Stromal cell of bone marrow (primary cell): ENCODE measurements at regions not wholly inside any gene's neighbourhood (a gene's known extent, or its start where the extent isn't known, plus 50 kb on each side); places are given as distances from the start of the nearest gene placed in this dataset.
"Not testable (repeated sequence)": the region's sequence is repeated elsewhere in the genome, so short reads cannot be mapped to it uniquely, and the experiment has no call there.

ENCODE experiments used
- DNase-seq: peaks from one replicate; pipeline ENCODE4 v3.0.0-alpha.2; 2012; ENCODE audit warnings: low read depth

DNA sequence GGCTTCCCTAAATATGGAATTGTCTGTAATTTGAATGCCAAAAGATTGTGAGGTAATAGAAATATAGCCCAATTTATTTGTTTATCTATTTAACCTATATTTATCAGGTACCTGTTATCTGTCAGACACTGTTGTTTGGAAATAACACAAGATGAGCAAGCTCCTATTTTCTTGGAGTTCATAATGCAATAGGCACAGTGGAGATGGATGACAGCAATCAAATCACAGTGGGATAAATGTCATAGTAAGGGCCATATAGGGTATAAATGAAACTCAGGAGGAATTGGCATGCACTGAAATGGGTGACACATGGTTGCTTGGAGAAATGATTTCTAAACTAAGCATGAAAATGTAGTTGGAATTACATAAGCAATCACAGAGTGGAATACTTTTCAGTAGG, 761.8 kb upstream of the MBL2 start:
- no peak for DNase-seq

- DNase-seq = no peak
Observed at GRCh38 chr10:53528974-53529373, 756.4 kb upstream of the MBL2 start.

GRCh38 chr10:53521046-53521445, 748.5 kb upstream of the MBL2 start:
- no peak for DNase-seq

- DNase-seq = no peak
Observed at GRCh38 chr10:53508197-53508596, 735.6 kb upstream of the MBL2 start.

DNA sequence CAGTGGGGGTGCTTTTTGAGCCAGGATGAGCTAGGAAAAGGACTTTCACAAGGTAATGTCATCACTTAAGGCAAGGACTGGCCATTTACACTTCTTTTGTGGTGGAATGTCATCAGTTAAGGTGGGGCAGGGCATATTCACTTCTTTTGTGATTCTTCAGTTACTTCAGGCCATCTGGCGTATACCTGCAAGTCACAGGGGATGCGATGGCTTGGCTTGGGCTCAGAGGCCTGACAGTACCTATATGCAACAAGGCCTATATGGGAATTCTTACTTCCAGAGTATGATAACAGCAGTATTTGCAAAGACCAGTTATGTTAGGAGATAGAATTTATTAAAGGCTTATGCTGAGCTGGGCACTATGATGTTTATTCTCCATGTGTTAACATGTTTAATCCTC, 731.9 kb upstream of the MBL2 start:
- not testable (repeated sequence) for DNase-seq

GRCh38 chr10:53491774-53492173, 719.2 kb upstream of the MBL2 start:
- no peak for DNase-seq

DNA sequence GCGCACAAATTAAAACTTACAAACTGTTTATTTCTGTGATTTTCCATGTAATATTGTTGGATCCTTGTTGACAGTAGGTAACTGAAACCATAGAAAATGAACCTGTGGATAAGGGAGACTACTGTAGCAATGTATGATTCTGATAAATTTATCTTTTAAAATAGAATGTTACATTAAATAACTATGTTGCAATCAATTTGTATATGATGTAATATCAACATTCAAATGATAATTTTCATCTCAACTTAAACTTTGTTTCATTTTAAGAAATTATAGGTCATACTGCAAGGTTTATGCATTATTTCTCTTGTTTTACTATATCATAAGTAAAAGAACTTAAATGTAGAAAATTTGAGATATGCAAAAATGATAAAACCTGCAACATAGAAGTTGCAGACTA, 718.0 kb upstream of the MBL2 start:
- DNase-seq = no peak

- no peak for DNase-seq
Observed at GRCh38 chr10:53489335-53490182, 717.0 kb upstream of the MBL2 start.

DNA sequence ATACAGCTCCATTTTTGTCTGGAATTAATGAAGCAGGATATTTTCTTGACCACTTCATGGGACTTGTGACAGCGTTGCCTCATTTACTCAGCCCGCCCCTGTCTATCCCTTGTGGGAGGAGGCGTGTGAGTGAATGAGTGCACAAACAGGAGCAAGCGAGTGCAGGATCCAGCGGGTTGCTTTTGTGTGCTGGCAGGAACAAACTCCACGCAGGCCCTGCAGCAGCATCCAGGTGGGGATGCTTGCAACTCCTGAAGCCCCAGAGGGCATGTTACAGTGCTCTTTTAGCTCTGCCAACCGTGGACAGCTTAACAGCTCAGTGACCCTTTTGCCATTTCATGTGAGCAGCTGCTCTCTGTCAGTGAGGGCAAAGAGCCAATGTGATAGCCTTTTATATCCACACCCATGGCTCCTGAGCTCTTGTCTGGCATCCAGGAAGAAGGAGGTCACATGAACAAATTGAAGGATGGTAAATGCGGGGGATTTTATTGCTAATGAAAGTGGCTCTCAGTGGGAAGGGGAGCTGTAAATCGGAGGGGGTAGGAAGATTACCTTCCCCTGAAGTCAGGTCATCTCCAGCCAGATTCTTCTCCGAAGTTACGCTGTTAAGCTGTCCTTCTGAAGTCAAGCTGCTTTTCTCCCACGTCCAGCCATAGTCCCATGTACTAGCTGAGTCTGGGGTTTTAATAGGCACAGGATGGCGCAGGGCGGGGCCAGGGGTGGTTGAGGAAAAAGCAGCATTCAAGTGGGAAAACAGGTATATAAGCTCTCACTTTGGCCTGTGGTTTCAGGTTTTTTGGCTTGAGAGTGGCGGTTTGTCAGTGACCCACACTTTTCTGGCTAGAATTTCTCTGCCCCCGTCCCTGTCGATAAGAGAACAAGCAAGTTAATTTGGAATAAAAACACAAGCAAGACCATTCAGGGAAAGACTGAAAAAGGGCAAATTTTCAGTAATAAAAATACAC, 714.7 kb upstream of the MBL2 start:
- no peak for DNase-seq

DNA sequence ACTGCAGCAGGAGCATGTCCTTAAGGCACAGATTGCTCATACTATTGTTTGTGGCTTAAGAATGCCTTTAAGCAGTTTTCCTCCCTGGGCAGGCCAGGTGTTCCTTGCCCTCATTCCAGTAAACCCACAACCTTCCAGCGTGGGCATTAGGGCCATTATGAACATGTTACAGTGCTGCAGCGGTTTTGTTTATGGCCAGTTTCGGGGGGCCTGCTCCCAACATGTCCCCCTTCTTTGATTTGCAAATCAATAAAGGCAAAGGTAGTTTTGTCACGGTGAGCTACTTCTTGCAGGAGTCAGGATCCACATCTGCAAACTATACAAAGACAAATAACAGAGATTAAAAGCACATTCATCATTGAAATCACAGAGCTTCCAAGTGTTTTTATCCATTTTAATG, 712.8 kb upstream of the MBL2 start:
- not testable (repeated sequence) for DNase-seq

GRCh38 chr10:53479365-53479764, 706.8 kb upstream of the MBL2 start:
- DNase-seq = no peak

GRCh38 chr10:53477313-53477675, 704.7 kb upstream of the MBL2 start:
- DNase-seq = no peak

DNA sequence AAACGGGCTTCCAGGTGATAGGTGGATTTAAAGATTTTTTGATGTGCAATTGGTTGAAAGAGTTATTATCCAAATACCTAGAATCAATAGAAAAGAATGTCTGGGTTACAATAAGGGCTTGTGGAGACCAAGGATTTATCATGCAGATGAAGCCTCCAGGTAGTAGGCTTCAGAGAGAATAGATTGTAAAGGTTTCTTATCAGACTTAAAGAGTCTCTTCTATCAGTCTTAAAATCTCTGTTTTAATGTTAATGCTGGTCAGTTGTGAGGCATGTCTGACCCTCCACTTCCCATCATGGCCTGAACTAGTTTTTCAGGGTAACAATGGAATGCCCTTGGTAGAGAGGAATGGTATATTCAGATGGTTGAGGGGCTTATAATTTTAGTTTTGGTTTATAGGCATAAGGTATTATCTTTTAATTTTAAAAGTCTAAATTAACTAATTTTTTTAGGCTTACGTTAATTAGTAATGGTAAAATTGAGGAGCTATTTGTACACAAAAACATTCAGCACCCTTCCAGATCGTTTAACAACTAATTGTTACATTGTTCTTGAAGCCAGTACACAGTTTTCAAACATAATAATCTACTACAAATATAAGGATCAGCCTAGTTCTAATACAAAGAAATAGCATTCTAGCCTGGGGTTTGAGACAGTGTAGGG, 704.2 kb upstream of the MBL2 start:
- no peak for DNase-seq

GRCh38 chr10:53469383-53469782, 696.8 kb upstream of the MBL2 start:
- no peak for DNase-seq

DNA sequence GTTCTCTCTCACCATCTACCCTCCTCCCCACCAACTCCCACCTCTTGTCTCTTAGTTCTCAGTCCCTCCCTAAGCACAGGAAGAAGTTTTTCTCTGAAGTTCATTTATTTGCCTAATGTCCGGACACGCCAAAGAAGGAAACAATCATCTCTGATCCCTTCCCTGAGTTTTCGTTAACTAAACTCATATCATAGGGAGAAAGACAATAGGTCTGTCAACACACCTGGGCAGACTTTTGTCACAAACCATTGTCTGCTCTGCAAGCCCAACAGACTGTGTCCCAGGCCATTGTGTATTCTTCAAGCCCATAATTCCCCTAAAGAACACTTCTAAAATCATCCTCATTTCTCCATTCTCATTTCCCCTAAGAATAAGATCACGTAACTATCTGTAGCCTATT, 691.0 kb upstream of the MBL2 start:
- no peak for DNase-seq

DNA sequence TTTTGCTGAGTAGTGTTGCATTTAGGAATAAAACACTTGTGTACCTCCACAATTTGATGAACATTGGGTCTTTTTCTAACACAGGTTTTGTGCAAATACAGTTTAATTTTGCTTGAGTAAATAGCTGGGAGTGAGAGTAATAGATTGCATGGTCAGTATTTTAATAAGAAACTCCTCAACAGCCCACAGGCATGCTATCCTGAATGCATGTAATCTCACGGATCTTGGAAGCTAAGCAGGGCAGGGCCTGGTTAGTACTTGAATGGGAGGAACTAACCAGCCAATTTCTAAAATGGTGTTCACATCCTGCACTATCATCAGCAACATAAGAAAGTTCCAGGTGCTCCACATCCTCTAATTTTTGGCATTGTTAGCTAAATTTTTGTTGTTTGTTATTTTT, 685.4 kb upstream of the MBL2 start:
- no peak for DNase-seq

GRCh38 chr10:53453196-53453595, 680.6 kb upstream of the MBL2 start:
- no peak for DNase-seq

- no peak for DNase-seq
Observed at GRCh38 chr10:53447576-53447975, 675.0 kb upstream of the MBL2 start.

DNA sequence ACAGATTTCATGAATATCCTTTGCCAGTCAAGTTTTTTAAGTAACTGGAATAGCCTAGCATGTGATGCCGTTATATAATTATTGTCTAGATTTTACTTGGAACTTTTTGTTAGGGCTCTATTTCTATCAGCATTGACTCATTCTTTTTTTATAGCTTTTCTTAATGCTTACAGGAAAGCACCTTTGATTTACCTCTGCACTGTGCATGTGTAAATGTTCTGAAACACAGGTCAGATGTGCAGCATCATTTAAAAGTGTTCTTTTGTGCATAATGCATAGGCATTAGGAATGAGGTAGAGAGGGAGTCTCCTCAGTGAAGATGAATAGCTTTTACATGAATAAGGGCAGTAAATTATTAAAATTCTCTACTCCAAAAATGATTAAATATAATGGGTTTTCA, 669.3 kb upstream of the MBL2 start:
- no peak for DNase-seq

DNA sequence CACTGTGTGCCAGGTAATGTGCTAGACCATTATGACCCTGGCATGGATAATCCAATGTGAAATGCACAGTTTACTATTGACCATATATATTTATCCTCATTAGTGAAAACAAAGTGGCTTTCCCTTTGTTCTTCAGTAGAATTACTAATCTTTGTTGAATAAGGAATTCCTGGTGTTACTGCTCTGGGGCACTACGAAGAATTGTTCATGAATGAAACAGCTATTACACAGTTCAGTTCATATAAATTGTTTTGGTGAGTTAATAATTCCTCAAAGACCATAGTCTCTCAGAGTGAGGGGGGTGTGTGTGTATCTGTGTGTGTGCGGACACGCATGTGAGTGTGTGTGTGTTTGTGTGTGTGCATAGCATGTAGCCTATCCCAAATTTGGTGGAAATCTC, 668.0 kb upstream of the MBL2 start:
- DNase-seq = no peak

GRCh38 chr10:53439075-53439474, 666.5 kb upstream of the MBL2 start:
- DNase-seq = not testable (repeated sequence)

DNA sequence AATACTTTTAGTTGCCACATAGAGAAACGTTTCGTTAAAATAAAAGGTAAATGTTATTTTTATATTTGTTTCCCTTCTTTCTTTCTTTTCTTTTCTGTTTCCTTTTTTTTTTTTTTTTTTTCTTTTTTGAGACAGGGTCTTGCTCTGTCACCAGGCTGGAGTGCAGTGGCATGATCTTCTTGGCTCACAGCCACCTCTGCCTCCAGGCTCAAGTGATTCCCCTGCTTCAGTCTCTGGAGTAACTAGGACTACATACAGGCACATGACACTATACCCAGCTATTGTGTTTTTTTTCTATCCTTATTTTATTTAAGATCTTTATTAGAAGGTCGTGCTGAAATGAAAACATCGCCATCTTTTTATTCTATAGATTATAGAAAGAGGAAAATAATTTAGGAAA, 661.8 kb upstream of the MBL2 start:
- no peak for DNase-seq

DNA sequence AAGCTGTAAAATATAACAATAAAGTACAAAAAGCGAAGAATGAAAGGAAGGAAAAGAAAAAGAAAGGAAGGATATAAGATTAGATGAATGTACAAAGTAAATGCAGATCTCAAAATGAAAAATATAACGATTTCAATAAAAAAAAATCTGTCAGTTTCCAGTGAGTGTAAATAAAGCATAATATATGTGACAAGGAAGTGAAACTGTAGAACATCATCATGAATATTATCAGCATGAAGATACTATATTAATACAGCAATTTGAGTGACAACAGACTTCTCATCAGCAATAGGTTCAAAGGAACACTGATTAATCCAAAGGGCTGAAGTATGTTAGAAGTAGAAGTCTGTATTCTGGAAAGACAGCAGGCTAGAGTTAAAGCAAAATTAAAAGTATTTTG, 659.5 kb upstream of the MBL2 start:
- DNase-seq = no peak
